SK-N-SH treated with all-trans-retinoic acid at 6 μM for 48 hours (cell line): ENCODE measurements at regions not wholly inside any gene's neighbourhood (a gene's known extent, or its start where the extent isn't known, plus 50 kb on each side); places are given as distances from the start of the nearest gene placed in this dataset.

Source experiments
- ATAC-seq: fragments of 200-7000 bp; cut with Tn5 transposase; 3 replicates; pipeline ENCODE4 v1.9.1; 2020; ENCODE audit warnings: mild to moderate bottlenecking, moderate library complexity
- ARNTL ChIP-seq: fragments of 450-650 bp; formaldehyde crosslinking; IDR thresholded peaks from 2 replicates; pipeline ENCODE4 v1.5.0; 2020; ENCODE audit warnings: low read depth, mild to moderate bottlenecking, moderate library complexity, borderline replicate concordance
- BACH2 ChIP-seq: fragments of 250-450 bp; sonication (Bioruptor Pico); IDR thresholded peaks from 2 replicates; pipeline ENCODE4 v1.9.0; 2021; ENCODE audit warnings: mild to moderate bottlenecking, borderline replicate concordance
- CSDC2 ChIP-seq: fragments of 250-450 bp; sonication (Bioruptor Pico); IDR thresholded peaks from 2 replicates; pipeline ENCODE4 v1.5.0; 2020; ENCODE audit warnings: mild to moderate bottlenecking, moderate library complexity
- ESRRG ChIP-seq: fragments of 250-450 bp; sonication (Bioruptor Pico); IDR thresholded peaks from 2 replicates; pipeline ENCODE4 v1.6.1; 2021; ENCODE audit warnings: mild to moderate bottlenecking
- ISL1 ChIP-seq: fragments of 250-450 bp; sonication (Bioruptor Pico); IDR thresholded peaks from 2 replicates; pipeline ENCODE4 v2.1.2; 2022; ENCODE audit warnings: mild to moderate bottlenecking, moderate library complexity
- OSR1 ChIP-seq: fragments of 250-450 bp; sonication (Bioruptor Pico); IDR thresholded peaks from 2 replicates; pipeline ENCODE4 v1.8.0; 2022; ENCODE audit warnings: moderate library complexity, mild to moderate bottlenecking, inconsistent platforms
- PPARA ChIP-seq: fragments of 250-450 bp; sonication (Bioruptor Pico); IDR thresholded peaks from 2 replicates; pipeline ENCODE4 v1.5.0; 2020; ENCODE audit warnings: mild to moderate bottlenecking, borderline replicate concordance
- RARB ChIP-seq: fragments of 250-450 bp; sonication (Bioruptor Pico); IDR thresholded peaks from 2 replicates; pipeline ENCODE4 v1.8.0; 2021; ENCODE audit warnings: mild to moderate bottlenecking, moderate library complexity
- SNAI2 ChIP-seq: fragments of 250-450 bp; sonication (Bioruptor Pico); IDR thresholded peaks from 2 replicates; pipeline ENCODE4 v1.5.0; 2020; ENCODE audit warnings: mild to moderate bottlenecking, moderate library complexity
- TCF4 ChIP-seq: fragments of 250-450 bp; sonication (Bioruptor Pico); IDR thresholded peaks from 2 replicates; pipeline ENCODE4 v1.8.0; 2021; ENCODE audit warnings: mild to moderate bottlenecking, moderate library complexity, borderline replicate concordance
- TOX ChIP-seq: fragments of 250-450 bp; sonication (Bioruptor Pico); IDR thresholded peaks from 2 replicates; pipeline ENCODE4 v1.8.0; 2021; ENCODE audit warnings: mild to moderate bottlenecking, moderate library complexity, borderline replicate concordance
- ZC3H10 ChIP-seq: fragments of 250-450 bp; sonication (Bioruptor Pico); IDR thresholded peaks from 2 replicates; pipeline ENCODE4 v1.5.1; 2021; ENCODE audit warnings: mild to moderate bottlenecking, moderate library complexity
- ZFP3 ChIP-seq: fragments of 250-450 bp; sonication (Bioruptor Pico); IDR thresholded peaks from 2 replicates; pipeline ENCODE4 v1.5.0; 2020; ENCODE audit warnings: mild to moderate bottlenecking, moderate library complexity
- ZFP30 ChIP-seq: fragments of 450-650 bp; formaldehyde crosslinking; IDR thresholded peaks from 2 replicates; pipeline ENCODE4 v1.5.0; 2022; ENCODE audit warnings: mild to moderate bottlenecking, moderate library complexity
- ZNF565 ChIP-seq: fragments of 450-650 bp; formaldehyde crosslinking; conservative IDR thresholded peaks from 2 replicates; pipeline ENCODE4 v1.5.0; 2020; ENCODE audit warnings: low read depth, mild to moderate bottlenecking, moderate library complexity
- ZNF70 ChIP-seq: fragments of 450-650 bp; formaldehyde crosslinking; IDR thresholded peaks from 2 replicates; pipeline ENCODE4 v1.5.0; 2020; ENCODE audit warnings: mild to moderate bottlenecking, moderate library complexity
- ZNF8 ChIP-seq: fragments of 450-650 bp; formaldehyde crosslinking; IDR thresholded peaks from 2 replicates; pipeline ENCODE4 v1.5.0; 2020; ENCODE audit warnings: mild to moderate bottlenecking, moderate library complexity
- TF ChIP-seq, protein P1 (sequence below): fragments of 250-450 bp; sonication (Bioruptor Pico); IDR thresholded peaks from 2 replicates; pipeline ENCODE4 v1.8.0; 2020; ENCODE audit warnings: mild to moderate bottlenecking, moderate library complexity, borderline replicate concordance
- TF ChIP-seq, protein P2 (sequence below): fragments of 250-450 bp; sonication (Bioruptor Pico); IDR thresholded peaks from 2 replicates; pipeline ENCODE4 v1.5.1; 2020; ENCODE audit warnings: low read depth, mild to moderate bottlenecking, moderate library complexity
- TF ChIP-seq, protein P3 (sequence below): fragments of 250-450 bp; sonication (Bioruptor Pico); IDR thresholded peaks from 2 replicates; pipeline ENCODE4 v1.5.0; 2020; ENCODE audit warnings: mild to moderate bottlenecking, moderate library complexity

DNA sequence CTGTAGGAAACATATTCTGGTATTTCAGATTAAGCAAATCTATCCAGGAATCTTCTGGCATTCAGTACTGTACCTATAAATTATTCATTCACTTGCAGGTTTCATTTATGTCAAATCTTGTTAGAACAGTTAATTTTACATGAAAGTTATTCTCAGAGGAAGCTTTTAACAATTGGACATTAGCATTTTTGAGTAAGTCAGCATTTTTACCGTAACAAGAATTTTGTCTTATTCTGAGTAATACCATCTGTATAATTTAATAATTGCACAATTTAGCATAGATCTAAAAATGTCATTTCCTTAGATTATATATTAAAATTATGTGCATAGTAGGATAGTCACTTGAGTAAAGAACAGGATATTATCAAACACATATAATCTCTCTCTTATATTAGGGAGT lies 764.8 kb upstream of the LRFN5 start (continued):
- TF ChIP-seq, protein P1, sequence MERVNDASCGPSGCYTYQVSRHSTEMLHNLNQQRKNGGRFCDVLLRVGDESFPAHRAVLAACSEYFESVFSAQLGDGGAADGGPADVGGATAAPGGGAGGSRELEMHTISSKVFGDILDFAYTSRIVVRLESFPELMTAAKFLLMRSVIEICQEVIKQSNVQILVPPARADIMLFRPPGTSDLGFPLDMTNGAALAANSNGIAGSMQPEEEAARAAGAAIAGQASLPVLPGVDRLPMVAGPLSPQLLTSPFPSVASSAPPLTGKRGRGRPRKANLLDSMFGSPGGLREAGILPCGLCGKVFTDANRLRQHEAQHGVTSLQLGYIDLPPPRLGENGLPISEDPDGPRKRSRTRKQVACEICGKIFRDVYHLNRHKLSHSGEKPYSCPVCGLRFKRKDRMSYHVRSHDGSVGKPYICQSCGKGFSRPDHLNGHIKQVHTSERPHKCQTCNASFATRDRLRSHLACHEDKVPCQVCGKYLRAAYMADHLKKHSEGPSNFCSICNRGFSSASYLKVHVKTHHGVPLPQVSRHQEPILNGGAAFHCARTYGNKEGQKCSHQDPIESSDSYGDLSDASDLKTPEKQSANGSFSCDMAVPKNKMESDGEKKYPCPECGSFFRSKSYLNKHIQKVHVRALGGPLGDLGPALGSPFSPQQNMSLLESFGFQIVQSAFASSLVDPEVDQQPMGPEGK (CRISPR knock-in tag), result no peak
- TF ChIP-seq, protein P2, sequence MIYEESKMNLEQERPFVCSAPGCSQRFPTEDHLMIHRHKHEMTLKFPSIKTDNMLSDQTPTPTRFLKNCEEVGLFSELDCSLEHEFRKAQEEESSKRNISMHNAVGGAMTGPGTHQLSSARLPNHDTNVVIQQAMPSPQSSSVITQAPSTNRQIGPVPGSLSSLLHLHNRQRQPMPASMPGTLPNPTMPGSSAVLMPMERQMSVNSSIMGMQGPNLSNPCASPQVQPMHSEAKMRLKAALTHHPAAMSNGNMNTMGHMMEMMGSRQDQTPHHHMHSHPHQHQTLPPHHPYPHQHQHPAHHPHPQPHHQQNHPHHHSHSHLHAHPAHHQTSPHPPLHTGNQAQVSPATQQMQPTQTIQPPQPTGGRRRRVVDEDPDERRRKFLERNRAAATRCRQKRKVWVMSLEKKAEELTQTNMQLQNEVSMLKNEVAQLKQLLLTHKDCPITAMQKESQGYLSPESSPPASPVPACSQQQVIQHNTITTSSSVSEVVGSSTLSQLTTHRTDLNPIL, result no peak
- TF ChIP-seq BACH2, result no peak

DNA sequence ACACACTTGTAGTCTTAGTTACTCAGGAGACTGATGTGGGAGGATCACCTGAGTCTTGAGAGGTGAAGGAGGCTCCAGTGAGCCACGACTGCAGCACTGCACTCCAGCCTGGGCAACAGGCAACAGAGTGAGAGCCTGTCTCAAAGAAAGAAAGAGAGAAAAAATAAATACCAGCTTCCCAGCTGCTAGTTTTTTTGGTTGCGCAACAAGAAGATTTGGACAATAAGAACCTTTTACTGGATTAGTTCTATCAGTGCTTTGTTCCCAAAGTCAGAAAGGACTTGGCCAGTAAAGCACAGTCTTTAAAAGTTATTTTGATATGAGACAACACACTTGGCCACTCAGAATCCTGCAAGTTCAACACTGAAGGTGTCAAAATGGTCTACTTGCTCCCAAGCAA lies 768.1 kb upstream of the LRFN5 start:
- TF ChIP-seq SNAI2 (CRISPR knock-in tag) (no peak), RARB (CRISPR knock-in tag) (no peak), ZC3H10 (no peak), TOX (CRISPR knock-in tag) (no peak), ZFP3 (CRISPR knock-in tag) (no peak), ZFP30 (CRISPR knock-in tag) (no peak), ZNF70 (no peak), ARNTL (CRISPR knock-in tag) (no peak), CSDC2 (CRISPR knock-in tag) (no peak), PPARA (no peak), BACH2 (no peak), ESRRG (CRISPR knock-in tag) (no peak), ZNF565 (CRISPR knock-in tag) (no peak)
- TF ChIP-seq, protein P3, sequence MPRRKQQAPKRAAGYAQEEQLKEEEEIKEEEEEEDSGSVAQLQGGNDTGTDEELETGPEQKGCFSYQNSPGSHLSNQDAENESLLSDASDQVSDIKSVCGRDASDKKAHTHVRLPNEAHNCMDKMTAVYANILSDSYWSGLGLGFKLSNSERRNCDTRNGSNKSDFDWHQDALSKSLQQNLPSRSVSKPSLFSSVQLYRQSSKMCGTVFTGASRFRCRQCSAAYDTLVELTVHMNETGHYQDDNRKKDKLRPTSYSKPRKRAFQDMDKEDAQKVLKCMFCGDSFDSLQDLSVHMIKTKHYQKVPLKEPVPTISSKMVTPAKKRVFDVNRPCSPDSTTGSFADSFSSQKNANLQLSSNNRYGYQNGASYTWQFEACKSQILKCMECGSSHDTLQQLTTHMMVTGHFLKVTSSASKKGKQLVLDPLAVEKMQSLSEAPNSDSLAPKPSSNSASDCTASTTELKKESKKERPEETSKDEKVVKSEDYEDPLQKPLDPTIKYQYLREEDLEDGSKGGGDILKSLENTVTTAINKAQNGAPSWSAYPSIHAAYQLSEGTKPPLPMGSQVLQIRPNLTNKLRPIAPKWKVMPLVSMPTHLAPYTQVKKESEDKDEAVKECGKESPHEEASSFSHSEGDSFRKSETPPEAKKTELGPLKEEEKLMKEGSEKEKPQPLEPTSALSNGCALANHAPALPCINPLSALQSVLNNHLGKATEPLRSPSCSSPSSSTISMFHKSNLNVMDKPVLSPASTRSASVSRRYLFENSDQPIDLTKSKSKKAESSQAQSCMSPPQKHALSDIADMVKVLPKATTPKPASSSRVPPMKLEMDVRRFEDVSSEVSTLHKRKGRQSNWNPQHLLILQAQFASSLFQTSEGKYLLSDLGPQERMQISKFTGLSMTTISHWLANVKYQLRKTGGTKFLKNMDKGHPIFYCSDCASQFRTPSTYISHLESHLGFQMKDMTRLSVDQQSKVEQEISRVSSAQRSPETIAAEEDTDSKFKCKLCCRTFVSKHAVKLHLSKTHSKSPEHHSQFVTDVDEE (CRISPR knock-in tag), result no peak
- TF ChIP-seq, protein P2, result no peak
- ATAC-seq, result no peak

DNA sequence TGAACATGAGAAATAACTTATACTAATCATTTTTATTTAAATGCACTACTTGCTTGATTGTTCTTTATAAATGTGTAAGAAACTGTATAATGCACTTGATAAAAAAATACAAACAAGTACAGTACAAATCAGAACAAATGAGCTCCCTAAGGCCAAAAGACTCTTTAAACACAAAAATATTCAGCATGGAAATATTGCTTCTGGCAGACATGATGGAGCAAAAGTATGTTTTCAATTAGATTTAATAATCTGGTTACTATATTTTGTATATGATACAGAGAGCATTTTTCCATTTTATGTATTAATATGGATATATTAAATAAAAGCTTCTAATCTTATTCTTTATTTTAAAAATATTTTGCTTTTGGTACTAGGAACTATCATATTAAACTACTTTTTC lies 800.2 kb upstream of the LRFN5 start:
- TF ChIP-seq, protein P2, result no peak
- no peak for TF ChIP-seq ZC3H10
- TF ChIP-seq OSR1 (CRISPR knock-in tag), result no peak
- TF ChIP-seq BACH2, result no peak
- no peak for TF ChIP-seq ESRRG (CRISPR knock-in tag)
- no peak for TF ChIP-seq ZFP30 (CRISPR knock-in tag)
- no peak for TF ChIP-seq ZNF565 (CRISPR knock-in tag)
- no peak for TF ChIP-seq RARB (CRISPR knock-in tag)
- no peak for TF ChIP-seq ZNF8
- no peak for TF ChIP-seq TCF4
- TF ChIP-seq ISL1 (CRISPR knock-in tag), result no peak
- TF ChIP-seq ARNTL (CRISPR knock-in tag), result no peak
- TF ChIP-seq PPARA, result no peak
- TF ChIP-seq CSDC2 (CRISPR knock-in tag), result no peak
- no peak for ATAC-seq

DNA sequence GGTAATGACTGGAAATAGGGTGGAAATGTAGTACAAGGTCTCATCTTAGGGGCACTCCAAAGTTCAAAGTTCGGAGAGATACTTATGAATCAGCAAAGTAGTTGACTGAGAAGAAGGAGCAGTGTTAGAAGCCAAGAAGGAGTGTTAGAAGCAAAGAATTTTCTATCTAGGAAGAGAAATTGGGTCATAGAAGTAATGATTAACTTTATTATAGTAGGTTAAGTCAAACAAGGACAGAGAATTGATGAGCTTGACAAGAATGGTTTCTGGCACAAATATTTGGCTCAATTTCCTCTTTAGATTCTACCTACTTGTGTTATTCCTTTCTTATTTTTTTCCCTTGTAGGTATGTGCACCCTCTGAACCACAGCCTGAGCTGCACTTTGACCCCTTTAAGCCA lies 810.5 kb upstream of the LRFN5 start:
- TF ChIP-seq ARNTL (CRISPR knock-in tag) (no peak), ISL1 (CRISPR knock-in tag) (no peak), ZFP3 (CRISPR knock-in tag) (no peak), ZNF565 (CRISPR knock-in tag) (no peak), BACH2 (no peak), ZNF8 (no peak), SNAI2 (CRISPR knock-in tag) (no peak), ZFP30 (CRISPR knock-in tag) (no peak), CSDC2 (CRISPR knock-in tag) (no peak), OSR1 (CRISPR knock-in tag) (no peak), TOX (CRISPR knock-in tag) (no peak), ESRRG (CRISPR knock-in tag) (no peak), RARB (CRISPR knock-in tag) (no peak), ZC3H10 (no peak), PPARA (no peak), ZNF70 (no peak)
- TF ChIP-seq, protein P1 (CRISPR knock-in tag), result no peak
- TF ChIP-seq, protein P2, result no peak
- TF ChIP-seq, all 23 proteins: peak for 0
- no peak for ATAC-seq
